Right lobe of liver (tissue), 6 donors: ENCODE measurements at regions not wholly inside any gene's neighbourhood (a gene's known extent, or its start where the extent isn't known, plus 50 kb on each side); places are given as distances from the start of the nearest gene placed in this dataset.

Experiments
- ATAC-seq, 4 donors: fragments of 200-7000 bp; cut with Tn5 transposase; one replicate each; pipeline ENCODE4 v1.9.1; 2020; ENCODE audit warnings: mild to moderate bottlenecking in 4 of 4, moderate library complexity in 4 of 4
- DNase-seq, 3 donors: peaks; one replicate each; pipeline ENCODE4 v3.0.0-alpha.2; 2020
- H3K27ac ChIP-seq, 3 donors: fragments of 200-600 bp; one replicate each; pipeline ENCODE4 v1.8.0; 2022
- H3K27me3 ChIP-seq, 2 donors: fragments of 200-600 bp; one replicate each; pipeline ENCODE4 v1.8.0; 2022
- H3K36me3 ChIP-seq, 4 donors: fragments of 200-600 bp; sonication (generic) in 1 of 4; one replicate each; pipeline versions ENCODE4 v1.5.1 to v1.8.0; 2017 to 2022; ENCODE audit warnings: control low read depth in 1 of 4
- H3K4me1 ChIP-seq, 4 donors: fragments of 200-600 bp; sonication (generic) in 1 of 4; one replicate each; pipeline versions ENCODE4 v1.5.1 to v1.8.0; 2017 to 2022; ENCODE audit warnings: control low read depth in 1 of 4
- H3K4me3 ChIP-seq, 3 donors: fragments of 200-600 bp; one replicate each; pipeline ENCODE4 v1.8.0; 2022
- H3K9me3 ChIP-seq, 4 donors: fragments of 200-600 bp; sonication (generic) in 1 of 4; one replicate each; pipeline versions ENCODE4 v1.5.1 to v1.8.0; 2017 to 2022; ENCODE audit warnings: control low read depth in 1 of 4
- POLR2A ChIP-seq: fragments of 450-650 bp; IDR thresholded peaks from one replicate; pipeline ENCODE4 v1.6.1; 2017; ENCODE audit warnings: antibody characterized with exemption, mild to moderate bottlenecking
- WGBS: methylation state at CpG from one replicate; pipeline ENCODE4 v1.1.6; 2018; ENCODE audit warnings: low coverage, low lambda C conversion rate; ENCODE audit not compliant: insufficient coverage; ENCODE audit errors: missing lambda C conversion rate; 5-methylcytosine and 5-hydroxymethylcytosine counted together
- intact Hi-C, 2 donors: fragments of 100-400 bp; cut with DNase I; formaldehyde crosslinking; loops; one replicate each; pipeline versions ENCODE4 v1.11.2 to v1.14.1; 2022
- TF ChIP-seq, protein P1 (sequence below), 4 donors: fragments of 200-600 bp in 3 of 4; fragments of 450-650 bp in 1 of 4; IDR thresholded peaks; one replicate each; pipeline versions ENCODE4 v1.5.1 to v1.8.0; 2016 to 2022; ENCODE audit warnings: antibody characterized with exemption in 4 of 4, mild to moderate bottlenecking in 2 of 4
- donor health status: DM: no; HTN: yes; CAD: no.
- donor health status: DM: no; HTN: no; CAD: no.
- donor health status: DM: no; HTN: no; CAD: no.
- donor health status: DM: no; HTN: yes; CAD: no.
- donor health status: DM: no; HTN: yes; CAD: no.

GRCh38 chr3:189477614-189478013 lies 153.6 kb upstream of the TP63 start:
- H3K36me3 ChIP-seq, result no peaks in the 10 kb centered on the region
- H3K4me1 ChIP-seq, result no peaks in the 10 kb centered on the region
- 52% methylated on average over 5 of the region's 5 CpGs for WGBS
- H3K27me3 ChIP-seq, result no peaks in the 10 kb centered on the region
- ATAC-seq (no peak), DNase-seq (no peak)
- no peaks in the 10 kb centered on the region for H3K9me3 ChIP-seq
- H3K27ac ChIP-seq, result no peak overlapping the region
- no peak overlapping the region for H3K4me3 ChIP-seq
- intact Hi-C loops, result no loop called here
- TF ChIP-seq, protein P1, sequence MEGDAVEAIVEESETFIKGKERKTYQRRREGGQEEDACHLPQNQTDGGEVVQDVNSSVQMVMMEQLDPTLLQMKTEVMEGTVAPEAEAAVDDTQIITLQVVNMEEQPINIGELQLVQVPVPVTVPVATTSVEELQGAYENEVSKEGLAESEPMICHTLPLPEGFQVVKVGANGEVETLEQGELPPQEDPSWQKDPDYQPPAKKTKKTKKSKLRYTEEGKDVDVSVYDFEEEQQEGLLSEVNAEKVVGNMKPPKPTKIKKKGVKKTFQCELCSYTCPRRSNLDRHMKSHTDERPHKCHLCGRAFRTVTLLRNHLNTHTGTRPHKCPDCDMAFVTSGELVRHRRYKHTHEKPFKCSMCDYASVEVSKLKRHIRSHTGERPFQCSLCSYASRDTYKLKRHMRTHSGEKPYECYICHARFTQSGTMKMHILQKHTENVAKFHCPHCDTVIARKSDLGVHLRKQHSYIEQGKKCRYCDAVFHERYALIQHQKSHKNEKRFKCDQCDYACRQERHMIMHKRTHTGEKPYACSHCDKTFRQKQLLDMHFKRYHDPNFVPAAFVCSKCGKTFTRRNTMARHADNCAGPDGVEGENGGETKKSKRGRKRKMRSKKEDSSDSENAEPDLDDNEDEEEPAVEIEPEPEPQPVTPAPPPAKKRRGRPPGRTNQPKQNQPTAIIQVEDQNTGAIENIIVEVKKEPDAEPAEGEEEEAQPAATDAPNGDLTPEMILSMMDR (IDR thresholded peaks at IDR 0.05), result no peak
- no peak for TF ChIP-seq POLR2A

DNA sequence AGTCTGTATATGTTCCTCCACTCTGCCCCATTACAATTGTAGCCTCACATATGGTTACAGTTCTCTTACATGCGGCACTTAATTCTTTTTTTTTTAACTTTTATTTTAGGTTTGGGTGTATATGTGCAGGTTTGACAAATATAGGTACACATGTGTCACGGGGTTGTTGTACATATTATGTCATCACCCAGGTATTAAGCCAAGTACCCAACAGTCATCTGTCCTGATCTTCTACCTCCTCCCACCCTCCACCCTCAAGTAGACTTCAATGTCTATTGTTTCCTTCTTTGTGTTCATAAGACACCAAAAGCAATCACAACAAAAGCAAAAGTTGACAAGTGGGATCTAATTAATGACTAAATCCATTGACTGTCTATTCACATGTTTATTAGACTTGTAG lies 144.6 kb upstream of the TP63 start:
- no peak overlapping the region for H3K27ac ChIP-seq
- H3K27me3 ChIP-seq, result no peaks in the 10 kb centered on the region
- no peak for TF ChIP-seq POLR2A
- TF ChIP-seq, protein P1 (IDR thresholded peaks at IDR 0.05), result no peak
- H3K4me1 ChIP-seq, result no peaks in the 10 kb centered on the region
- no peaks in the 10 kb centered on the region for H3K36me3 ChIP-seq
- intact Hi-C loops, result no loop called here
- H3K4me3 ChIP-seq, result no peak overlapping the region
- ATAC-seq (no peak), DNase-seq (no peak)
- no peaks in the 10 kb centered on the region for H3K9me3 ChIP-seq
- 66% methylated on average over 2 of the region's 2 CpGs for whole genome bisulfite sequencing

DNA sequence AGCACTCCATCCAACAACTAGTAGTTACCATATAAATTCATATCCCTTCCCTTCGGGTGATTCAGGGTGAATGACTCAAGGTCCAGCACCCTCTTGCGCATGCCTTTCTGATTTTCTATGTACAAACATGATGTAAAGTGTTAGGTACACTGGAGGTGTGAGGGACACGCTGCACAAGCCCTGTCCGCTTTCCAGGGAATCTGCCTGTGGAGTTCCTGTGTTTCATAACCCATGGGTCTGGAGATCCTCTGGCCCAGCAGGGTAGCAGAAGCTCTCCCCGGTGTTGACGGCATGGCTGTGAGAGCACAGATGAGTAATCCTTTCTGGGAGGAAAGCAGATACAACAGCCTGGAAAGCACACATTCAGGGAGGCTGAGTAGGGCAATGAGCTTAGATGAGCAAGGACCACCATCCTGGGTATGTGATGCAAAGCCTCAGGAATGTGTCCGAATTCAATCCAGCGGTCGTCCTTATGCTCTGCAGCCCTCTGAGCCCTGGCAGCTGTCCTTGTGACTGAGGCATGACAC lies 142.9 kb upstream of the TP63 start:
- Histone ChIP-seq H3K27me3 (no peaks in the 10 kb centered on the region), H3K36me3 (no peaks in the 10 kb centered on the region), H3K4me3 (no peak overlapping the region), H3K27ac (no peak overlapping the region), H3K4me1 (no peaks in the 10 kb centered on the region), H3K9me3 (no peaks in the 10 kb centered on the region)
- DNase-seq (no peak), ATAC-seq (no peak)
- intact Hi-C loops, result no loop called here
- TF ChIP-seq, protein P1 (IDR thresholded peaks at IDR 0.05), result no peak
- TF ChIP-seq POLR2A, result no peak
- WGBS, result 71% methylated on average over 8 of the region's 9 CpGs

- Histone ChIP-seq H3K36me3 (no peaks in the 10 kb centered on the region), H3K27me3 (no peaks in the 10 kb centered on the region), H3K9me3 (no peaks in the 10 kb centered on the region), H3K27ac (no peak overlapping the region), H3K4me3 (no peak overlapping the region), H3K4me1 (no peaks in the 10 kb centered on the region)
- WGBS, result 67% methylated on average over 1 of the region's 1 CpG
- TF ChIP-seq, protein P1 (IDR thresholded peaks at IDR 0.05), result no peak
- no peak for TF ChIP-seq POLR2A
- DNase-seq, result no peak
- no peak for ATAC-seq
- intact Hi-C loops, result no loop called here
Measured at GRCh38 chr3:189490337-189490736, 140.9 kb upstream of the TP63 start.

DNA sequence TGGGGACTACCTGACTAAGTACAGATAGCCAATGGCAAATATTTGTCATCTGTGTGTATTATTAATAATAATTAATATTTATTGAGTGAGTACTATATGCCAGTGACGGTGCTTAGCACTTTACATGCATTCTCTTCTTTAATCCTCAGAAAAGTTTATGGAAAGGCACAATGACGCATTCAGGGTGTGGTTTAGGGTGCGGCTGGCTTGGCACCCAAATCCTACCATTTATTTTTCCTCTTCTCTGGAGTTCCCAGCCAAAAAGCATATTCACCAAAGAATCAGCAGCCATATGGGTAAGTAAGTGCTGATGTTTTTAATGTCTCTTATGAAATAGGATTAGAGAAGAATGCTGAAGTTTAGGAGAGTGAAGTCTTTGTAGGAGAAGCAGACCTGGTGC lies 140.4 kb upstream of the TP63 start:
- Histone ChIP-seq H3K27me3 (no peaks in the 10 kb centered on the region), H3K4me1 (no peaks in the 10 kb centered on the region), H3K4me3 (no peak overlapping the region), H3K36me3 (no peaks in the 10 kb centered on the region), H3K9me3 (no peaks in the 10 kb centered on the region), H3K27ac (no peak overlapping the region)
- ATAC-seq (no peak), DNase-seq (no peak)
- WGBS, result 67% methylated on average over 3 of the region's 3 CpGs
- no peak for TF ChIP-seq POLR2A
- TF ChIP-seq, protein P1 (IDR thresholded peaks at IDR 0.05), result no peak
- intact Hi-C loops, result no loop called here
